Activated T-cell treated with anti-CD3 and anti-CD28 coated beads, Interleukin-2, amount 50 U/mL, for 1 hour (primary cell): ENCODE measurements at regions not wholly inside any gene's neighbourhood (a gene's known extent, or its start where the extent isn't known, plus 50 kb on each side); places are given as distances from the start of the nearest gene placed in this dataset.

Experiments
- DNase-seq: peaks from one replicate; pipeline ENCODE4 v3.0.0-alpha.2; 2020

DNA sequence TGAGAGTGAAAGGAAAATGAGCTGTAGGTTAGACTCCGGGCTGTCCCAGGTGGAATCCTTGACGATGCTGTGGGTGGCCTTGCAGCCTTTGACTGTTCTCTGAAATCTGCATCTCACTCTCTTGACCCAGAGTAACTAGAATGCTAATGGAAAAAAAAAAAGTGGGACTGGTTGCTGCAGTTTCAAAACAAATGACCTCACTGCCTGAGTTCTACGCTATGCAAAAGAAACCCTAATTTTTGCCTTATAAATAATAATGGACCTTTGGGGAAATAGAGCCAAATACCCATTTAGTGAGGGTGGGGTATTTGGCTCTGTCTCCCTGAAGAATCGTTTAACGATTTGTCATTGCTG is 309.7 kb upstream of the C2CD4B start:
- DNase-seq, result no peak

DNA sequence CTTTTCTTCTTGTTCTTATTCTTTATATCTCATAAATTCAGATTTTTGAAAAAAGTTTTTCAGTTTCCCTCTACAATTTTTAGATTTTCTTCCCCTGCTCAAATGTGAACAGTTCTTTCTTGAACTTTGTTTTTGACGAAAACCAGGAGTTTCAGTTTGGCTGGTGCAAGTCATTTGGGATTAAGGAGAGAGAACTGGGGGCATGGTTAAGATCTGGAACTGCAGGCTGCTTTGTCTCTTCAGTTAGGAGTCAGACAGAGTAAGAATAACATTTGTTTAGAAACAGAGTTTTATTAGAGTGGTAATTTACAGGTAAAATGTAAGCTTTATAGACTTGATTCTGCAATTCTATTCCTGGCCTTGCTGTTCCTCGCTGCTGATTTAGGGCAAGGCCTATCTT is 310.5 kb upstream of the C2CD4B start:
- DNase-seq, result no peak

DNA sequence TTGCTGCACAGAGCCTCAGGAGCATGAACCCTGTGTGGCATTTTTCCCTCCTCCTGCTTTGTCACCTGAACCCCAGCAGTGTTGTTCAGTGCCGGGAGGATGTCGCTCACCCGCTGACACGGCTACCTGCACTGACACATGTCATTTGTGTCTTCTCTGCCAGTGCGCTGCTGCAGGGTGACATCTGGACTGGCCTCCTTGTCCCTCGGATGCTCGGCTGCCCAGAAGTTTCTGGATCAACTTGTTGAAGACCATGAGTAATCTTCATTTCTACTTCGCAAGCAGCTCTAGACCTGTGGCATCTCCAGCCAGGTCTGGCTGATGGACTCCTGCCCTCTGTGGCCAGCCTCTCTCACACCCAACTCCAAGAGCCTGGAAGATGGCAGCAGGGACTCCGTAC is 311.1 kb upstream of the C2CD4B start:
- no peak for DNase-seq

DNA sequence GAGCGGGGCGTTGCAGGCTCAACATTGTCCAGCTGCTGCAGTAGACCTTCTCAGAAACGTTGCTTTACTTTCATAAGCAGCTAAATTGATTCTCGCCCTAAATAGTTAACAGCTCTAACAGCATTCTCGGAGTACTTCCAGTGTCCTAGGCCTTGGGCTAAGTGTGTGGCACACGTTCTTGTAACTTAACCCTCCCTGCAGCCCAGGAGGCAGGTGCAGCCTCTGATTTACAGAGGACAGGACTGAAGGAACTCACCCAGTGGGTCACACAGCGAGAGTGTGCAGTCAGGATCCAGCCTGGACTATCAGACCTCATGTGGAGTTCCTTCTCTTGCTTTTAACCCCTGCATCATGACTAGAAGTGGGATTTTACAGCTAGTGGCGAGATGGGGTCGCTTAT is 312.8 kb upstream of the C2CD4B start:
- no peak for DNase-seq

DNA sequence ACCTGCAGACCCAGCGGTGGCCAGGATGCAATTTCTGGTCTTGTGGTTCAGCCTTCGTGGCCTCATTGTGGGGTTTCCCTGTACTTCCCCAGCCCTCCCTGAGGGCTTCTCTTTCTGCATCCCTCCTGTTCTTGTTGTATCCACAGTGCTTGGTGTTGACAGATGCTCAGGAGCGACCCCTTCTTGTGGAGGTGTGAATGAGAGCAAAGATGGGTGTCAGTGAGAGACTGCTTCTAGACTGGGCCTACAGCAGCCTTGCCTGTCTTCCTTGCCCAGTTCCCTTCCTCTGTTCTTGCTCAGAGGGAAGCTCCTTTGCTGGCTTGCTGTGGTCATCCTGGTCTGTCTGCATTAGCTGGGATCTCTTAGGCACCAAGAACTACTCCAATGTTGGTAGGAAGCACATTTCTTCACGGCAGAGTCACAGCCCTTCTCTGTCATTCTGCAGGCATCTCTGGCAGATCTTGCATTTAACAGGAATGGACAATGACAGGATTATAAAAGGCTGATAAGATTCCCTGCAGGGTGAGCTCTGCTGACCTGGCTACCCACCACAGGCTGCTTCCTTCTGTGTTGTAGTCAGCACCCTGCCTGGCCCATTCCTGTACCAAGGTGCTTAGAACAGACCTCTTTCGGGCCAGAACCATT is 317.8 kb upstream of the C2CD4B start:
- DNase-seq, result no peak

DNA sequence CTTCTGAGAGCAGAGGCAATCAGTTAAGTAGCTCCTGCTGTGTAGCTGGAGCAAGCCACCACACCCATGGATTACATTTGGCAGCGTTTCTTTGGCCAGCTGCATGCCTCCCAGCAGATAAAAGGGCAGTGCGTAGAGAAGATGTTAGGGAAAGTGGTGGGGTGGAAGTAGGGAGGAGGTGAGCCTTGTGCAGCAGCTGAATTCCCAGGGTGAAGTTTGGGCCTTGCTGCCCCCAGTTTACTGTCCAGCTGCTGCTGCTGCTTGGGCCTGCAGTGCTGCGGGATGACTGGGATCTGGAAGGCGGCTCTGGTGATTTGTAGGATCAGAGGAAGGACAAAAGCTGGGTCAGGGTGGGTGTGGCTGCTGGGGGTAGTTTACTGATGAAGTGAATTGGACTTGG is 318.7 kb upstream of the C2CD4B start:
- DNase-seq, result no peak

DNA sequence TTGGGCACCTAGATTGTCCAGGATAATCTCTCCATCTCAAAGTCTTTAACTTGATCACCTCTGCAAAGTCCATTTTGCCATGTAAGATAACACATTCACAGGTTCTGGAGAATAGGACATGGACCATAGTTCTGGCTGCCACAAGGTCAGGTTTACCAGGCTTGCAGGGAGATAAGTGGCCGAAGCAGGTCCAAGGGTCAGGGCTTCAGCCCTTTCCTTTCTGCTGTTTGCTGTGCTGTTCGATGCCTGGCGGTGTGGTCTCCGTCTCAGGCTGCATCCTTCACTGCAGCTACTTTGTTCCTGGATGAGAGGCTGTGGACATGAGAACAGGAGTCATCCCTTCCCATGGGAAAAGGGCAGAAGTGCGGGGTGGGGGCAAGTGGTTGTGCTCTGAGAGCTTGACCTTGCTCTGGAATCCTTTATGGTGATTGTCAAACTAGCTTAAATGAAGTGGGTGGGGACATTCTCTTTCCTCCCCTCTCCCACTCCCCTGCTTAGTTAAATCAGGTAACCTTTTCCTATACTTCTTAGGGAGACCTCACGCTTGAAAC is 320.2 kb upstream of the C2CD4B start:
- DNase-seq, result no peak

DNA sequence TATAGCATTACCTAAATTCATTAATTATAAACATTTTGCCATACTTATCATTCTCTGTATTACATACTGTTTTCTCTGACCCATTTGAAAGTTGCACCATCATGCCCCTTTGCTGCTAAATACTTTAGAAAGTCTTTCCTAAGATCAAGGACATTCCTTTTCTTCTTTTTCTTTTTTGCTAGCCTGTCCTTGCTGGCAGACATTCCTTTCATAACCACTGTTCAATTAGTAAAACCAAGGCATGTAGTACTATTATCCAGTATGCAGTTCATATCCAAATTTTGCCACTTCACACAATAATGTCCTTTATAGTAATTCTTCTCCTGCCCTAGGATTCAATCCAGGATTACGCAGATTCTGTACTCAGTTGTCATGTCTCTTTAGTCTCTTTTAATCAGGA is 321.0 kb upstream of the C2CD4B start:
- DNase-seq, result no peak

DNA sequence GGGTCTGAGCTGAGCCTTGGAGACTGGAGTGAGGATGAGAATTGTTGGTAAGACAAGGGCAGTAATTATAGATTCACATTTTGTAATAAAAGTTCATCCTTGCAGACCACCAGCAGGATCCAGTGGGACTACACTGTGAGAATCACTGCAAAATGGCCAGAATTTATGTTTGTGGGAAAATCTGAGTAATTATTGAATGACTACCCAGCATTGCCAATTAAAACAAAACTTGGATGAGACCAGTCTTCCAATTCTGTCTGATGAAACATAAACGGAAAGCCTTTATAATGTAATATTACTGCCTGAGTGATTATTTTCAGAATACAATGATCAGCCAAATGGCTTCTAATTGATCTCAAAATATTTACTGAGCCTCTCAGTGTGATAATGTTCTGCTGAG is 323.3 kb upstream of the C2CD4B start:
- DNase-seq, result no peak

DNA sequence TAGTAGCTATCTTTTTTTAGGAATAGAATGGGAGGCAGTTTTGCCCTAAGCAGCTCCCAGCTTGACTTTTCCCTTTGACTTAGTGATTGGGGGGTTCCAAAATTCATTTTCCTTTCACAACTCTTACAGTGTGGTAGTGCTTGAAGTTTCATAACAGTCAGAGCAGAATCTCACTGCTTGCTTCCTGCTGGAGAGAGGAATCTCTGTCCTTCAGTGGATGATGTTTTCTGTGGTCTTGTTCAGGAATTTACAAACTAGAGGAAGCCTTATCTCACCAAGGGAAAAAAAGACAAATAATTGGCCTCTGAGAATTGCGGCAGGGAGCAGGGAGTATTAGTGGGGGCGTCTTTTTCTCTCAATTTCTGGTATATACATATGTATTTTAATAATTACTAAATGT is 326.6 kb upstream of the C2CD4B start:
- no peak for DNase-seq

DNA sequence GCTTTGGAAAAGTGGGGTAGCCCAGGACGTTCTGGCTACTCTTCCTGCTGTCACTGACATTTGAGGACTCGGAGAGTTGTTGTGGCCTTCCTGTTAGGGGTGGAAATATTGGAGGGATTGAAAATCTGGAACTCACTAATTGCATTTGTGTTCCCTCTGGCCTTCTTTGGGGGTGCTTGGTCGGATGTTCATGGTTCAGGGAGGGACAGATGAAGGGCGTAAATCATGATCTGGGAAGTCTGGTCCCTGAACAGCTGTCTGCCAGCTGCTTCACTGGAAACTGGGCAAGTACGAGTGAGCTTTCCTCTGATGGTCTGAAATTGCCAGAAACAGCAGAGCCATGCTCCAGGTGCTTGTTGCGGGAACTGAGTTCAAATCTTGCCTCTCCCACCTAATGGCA is 327.8 kb upstream of the C2CD4B start:
- no peak for DNase-seq

DNA sequence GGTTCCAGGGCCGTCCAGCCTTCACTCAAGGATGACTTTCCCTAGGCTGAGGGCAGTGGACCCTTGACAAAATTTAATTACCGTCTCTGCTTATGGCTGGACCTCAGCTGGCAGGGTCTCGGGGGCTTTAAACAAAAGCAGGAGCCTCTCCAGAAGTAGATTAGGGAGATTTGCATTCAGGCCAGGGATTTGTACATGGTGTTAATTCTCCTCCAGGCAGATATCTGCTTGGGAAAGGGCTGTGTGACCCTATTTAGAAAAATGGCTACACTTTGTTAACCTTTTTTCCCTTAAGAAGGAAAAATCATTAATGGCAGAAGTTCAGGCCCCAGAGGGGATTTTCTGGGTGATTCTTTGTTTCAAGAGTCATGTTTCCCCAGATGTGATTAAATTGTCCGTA is 329.1 kb upstream of the C2CD4B start:
- no peak for DNase-seq

DNA sequence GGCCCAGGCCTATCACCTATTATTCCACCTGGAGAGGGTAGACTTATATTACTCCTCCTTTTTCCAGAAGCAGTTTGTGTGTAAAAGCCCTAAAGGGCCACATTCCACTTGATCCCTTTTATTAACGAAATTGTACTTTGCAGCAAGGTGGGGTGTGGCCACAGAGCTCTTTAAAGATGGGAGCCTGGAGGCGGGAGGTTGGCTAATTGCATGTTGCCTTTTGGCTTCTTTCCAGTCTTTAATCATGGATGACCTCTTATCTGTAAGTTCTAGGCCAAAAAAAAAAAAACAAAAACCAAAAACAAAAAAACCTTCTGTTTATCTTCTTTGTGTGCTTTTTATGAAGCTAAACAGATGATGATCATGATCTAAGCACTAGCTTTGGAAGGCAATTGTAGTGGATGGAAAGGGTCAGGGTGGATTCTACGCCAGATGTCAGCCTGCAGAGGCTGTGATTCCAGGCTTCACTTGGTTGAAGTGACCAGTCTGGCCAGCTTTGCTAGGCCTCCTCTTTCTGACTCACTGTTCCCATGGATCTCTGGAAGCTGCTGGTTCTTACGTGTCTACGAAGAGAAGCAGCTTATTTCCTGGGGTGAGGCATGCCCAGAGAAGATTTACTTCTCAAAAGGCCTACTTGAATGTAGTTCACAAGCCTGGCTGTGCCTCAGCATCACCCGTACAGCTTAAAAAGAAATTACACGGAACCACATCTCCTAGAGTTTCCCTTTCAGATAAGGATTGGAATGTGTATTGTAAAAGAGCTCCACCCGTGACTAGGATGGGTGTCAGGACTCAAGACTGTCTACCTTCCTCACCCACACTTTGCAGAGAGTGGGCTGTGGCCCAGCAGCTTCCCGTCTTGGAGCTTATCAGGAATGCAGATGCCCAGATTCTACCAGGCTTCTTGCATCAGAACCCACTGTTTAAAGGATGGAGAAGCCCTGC is 330.9 kb upstream of the C2CD4B start:
- no peak for DNase-seq

DNA sequence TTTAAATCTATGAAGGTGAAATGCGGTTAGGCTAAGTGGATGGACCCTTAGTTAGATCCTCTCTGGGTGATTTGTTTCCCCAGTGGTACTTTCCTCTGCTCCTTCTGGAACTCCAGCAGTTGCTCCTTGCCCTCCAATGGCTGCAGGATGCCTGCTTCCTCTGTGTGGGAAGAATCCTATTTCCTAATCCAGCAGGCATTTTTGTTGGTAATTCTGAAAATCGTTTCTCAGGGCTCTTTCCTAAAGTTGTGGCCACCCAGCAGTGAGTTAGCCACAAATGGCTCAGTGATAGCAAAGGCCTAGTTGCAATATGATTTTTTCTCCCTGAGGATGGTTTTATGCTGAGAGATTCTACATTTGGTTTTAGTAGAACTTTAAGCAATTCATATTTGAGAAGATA is 332.3 kb upstream of the C2CD4B start:
- no peak for DNase-seq

DNA sequence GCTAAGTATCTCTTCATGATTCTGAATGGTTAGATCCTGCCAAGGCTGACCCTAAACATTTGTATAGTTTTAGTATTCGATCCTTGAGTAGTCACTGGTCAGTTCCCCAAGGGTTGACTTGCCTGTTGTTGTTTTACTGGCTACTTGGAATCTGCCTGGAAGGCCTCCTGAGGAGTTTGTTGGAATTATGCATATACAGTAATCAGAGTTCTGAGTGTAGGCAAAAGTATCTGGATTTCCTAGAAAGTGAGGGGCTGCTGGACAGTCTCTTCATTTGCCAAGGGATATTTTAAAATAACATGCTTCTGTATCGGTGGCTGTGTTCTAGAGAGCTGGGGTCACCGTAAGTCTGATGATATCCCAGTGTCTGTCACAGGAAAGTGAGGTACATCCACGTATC is 333.2 kb upstream of the C2CD4B start:
- DNase-seq, result no peak

DNA sequence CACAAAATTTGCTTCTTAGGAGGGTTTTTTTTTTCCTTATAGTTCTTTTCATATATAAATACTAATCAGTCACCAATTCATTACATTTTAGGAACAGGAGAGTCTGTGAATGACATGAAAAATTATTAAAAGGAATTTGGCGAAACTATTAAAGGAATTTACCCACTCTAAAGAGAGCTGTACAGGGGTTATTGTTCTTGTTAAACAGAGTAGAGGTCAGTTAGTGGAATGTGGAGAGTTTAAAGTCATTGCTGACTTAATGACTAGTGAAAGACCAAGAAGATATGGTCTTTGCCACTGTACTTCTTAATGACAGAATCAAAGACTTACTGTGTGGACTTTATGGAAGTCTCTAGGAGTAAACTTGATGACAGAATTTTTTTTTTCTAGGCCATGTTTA is 333.6 kb upstream of the C2CD4B start:
- no peak for DNase-seq

DNA sequence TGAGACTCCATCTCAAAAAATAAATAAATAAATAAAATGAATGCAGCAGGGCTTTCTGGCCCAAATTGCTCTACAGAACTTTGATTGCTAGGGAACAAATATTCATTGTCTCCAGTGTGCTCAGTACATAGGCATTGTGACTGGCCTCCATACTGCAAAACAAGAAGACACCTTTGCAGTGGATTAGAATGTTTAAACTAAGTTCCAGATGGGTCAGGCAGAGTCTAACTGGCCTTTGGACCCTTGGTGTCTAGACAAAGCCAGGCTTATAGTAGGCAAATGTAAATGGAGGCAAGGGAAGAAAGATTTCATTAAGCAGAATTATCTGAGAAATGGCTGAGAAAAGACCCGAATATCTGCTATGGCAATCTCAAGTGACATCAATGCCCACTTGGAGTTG is 335.2 kb upstream of the C2CD4B start:
- no peak for DNase-seq

DNA sequence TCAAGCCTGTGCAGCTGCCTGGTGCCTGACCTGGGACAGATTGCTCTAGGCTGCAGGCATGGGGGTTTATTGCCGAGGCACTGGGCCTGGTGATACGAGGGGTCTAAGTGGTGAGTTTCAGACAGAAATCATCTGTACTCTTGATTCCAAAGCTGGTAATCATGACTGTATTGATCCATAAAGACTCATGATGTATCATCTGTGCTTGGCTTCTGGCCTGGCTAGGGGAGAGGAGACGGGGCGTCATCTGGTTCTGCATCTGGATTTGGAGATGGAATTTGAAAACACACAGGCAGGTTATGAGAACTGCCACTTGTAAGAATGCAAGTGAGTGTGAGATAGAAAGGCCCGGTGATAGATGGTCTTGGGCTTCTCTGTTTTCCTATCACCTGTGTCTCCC is 337.4 kb upstream of the C2CD4B start:
- DNase-seq, result no peak

DNA sequence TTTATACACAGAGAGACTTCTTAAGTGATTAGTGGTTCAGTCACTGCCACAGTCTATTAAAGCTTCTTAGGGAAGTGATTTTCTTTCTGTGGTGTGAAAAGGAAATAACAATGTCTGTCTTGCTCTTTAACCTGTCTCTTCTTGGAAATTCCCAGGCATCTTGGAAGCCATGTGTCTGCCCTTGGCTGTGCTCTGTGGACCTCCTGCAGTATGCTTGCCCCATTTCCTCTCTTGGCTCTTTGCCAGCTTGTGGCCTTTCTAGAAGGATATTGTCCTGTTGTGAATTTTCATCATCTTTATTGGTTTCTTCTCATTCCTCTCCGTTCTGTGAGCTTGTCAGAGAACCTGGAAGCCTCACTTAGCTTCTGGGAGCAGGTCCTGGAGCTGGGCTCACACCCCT is 338.4 kb upstream of the C2CD4B start:
- DNase-seq, result no peak

DNA sequence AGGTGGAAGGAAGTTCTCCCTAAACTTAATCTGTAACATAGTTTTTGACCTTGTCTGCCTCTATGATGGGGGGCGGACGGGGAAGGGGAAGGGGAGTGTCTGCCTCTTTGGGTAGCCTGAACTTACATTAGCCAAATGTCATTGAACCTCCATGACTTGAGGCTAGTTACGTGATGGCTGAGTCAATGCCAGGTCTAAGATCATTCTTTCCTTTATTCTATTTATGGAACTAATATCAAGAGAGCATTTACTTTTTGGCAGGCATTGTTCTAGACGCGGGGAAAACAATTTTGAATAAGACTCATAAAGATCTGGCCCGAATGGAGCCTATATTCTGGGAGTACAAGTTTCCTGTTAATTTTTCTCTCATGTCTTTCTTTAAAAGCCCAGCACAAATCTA is 340.7 kb upstream of the C2CD4B start:
- DNase-seq, result no peak

DNA sequence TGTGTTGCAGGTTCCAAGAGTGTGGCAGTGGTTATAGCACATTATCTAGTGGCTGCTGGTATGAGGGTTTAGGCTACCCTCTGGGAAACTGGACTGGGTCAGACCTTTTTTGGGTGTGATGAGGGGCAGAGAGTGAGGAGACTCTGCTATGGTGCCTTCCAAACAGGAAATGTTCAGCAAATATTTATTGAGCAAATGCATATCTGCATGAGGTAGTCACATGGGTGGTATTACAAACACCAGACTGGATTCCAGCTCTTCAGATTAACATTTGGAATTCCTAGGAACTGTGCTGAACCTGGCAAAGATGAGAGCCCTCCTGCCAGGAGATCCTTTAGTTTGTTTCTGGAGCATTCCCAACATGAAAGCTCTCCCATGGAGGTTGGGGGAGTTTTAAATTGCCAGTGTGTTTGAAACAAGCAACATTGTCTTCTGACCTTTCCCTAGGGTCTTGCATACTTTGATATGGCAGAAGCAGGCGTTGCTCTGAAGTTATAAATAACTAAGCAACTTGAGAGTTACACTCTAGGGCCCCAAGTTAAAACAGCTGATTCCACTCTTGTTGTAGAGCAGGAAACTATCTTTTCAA is 341.2 kb upstream of the C2CD4B start:
- DNase-seq, result no peak

DNA sequence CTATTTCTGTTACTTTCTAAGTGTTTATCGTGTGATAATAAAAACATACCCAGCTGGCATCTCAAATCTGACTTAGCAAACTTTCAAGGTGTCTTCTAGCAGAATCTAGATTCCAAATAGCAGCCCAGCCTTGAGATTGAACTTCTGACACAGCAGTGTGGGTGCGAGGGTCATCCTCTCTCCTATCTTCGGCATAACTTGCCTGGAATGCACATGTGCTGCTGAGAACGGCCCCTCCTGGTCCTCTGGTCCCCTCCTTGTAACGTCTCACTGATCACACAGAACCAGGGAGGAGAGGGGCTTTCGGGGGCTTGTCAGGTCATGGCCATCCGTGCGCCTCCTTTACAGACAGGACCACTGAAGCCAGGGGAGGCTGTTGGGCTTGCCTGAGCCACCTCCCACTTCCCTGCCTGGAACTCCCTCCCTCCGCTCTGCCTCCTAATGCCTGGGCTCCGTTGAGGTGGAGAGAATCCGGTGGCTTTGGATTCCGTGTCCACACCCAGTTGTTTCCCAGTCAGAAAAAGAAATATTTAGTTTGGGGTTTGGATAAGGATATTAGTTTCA is 344.4 kb upstream of the C2CD4B start:
- DNase-seq, result no peak

DNA sequence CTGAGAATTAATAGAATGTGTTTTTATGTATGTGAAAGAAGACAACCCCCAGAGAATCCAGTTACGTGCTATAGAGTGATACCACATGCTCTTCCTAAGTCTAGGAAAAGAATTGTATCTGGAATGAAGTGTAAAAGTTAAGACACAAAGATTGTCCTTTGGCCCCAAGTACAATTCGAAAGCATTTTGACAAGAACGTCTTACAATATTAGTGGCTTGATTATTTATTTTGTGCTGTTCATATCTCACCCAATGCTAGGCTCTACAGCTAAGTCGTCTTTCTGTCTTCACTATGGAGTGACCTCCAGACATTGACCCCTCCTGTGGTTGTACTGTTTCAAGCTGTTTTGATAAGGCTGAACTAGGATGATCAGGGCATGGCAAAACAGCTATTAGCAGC is 345.7 kb upstream of the C2CD4B start:
- no peak for DNase-seq

DNA sequence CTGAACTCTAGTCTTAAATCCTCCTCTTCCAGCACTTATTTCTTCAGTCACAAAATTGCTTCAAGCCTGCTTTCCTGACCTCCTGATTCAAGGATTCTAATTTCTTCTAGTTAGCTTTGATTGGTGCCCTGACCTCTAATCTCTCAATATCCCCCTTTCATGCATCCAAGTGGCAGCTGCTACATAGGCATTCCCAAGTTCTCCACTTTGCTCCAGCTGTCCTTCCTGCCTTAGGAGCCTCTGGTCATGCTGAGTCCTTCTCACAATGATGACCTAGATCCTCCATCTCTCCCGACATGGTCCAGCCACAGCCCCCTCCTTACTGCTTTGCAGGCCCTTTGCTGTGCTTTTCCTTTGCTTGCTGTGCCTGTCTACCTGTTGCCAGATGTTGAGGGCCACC is 347.8 kb upstream of the C2CD4B start:
- no peak for DNase-seq
